ENCODE measurements at regions not wholly inside any gene's neighbourhood (a gene's known extent, or its start where the extent isn't known, plus 50 kb on each side); places are given as distances from the start of the nearest gene placed in this dataset.

DNA sequence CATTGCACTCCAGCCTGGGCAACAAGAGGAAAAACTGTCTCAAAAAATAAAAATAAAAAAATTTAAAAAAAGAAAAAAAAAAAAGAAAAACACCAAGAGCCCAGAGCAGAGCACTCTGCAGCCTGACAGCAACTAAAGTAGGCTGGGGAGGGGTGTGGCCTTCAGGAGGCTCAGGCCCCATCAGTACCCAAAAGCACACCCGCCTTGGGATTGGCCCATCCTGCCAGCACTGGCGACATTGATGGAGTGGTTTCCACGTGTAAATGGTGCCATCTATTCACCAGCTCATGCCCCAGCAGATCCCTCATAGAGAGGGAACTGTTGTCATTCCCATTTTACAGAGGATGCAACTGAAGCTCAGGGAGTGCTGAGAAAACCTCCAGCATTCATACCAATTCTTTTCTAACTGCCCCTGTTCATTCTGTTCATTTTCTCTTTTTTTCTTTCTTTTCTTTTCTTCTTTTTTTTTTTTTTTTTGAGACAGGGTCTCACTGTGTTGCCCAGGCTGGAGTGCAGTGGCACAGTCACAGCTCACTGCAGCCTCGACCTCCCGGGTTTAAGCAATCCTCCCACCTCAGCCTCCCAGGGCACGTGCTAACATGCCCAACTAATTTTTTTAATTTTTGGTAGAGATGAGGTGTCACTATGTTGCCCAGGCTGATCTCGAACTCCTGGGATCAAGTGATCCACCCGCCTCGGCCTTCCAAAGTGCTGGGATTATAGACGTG is 89.3 kb downstream of the IRF2BPL start:
- CTCF ChIA-PET, result interaction anchor here (1.0 to 1.5 kb wide), 3 partner anchors 14 to 131 kb away, joined by 3 read pairs; no protein-coding TSS in a partner anchor
- intact Hi-C loops (cut with micrococcal nuclease), result no loop called here
- no peak overlapping the region for H3K9ac ChIP-seq (ENCODE audit: low read length)
- TF ChIP-seq, protein P1, sequence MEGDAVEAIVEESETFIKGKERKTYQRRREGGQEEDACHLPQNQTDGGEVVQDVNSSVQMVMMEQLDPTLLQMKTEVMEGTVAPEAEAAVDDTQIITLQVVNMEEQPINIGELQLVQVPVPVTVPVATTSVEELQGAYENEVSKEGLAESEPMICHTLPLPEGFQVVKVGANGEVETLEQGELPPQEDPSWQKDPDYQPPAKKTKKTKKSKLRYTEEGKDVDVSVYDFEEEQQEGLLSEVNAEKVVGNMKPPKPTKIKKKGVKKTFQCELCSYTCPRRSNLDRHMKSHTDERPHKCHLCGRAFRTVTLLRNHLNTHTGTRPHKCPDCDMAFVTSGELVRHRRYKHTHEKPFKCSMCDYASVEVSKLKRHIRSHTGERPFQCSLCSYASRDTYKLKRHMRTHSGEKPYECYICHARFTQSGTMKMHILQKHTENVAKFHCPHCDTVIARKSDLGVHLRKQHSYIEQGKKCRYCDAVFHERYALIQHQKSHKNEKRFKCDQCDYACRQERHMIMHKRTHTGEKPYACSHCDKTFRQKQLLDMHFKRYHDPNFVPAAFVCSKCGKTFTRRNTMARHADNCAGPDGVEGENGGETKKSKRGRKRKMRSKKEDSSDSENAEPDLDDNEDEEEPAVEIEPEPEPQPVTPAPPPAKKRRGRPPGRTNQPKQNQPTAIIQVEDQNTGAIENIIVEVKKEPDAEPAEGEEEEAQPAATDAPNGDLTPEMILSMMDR (IDR thresholded peaks at IDR 0.05), result no peak
- TF ChIP-seq EZH2 (IDR thresholded peaks at IDR 0.05; ENCODE audit: borderline replicate concordance, insufficient read depth, low read depth, low read length, poor library complexity, severe bottlenecking), result no peak
- no peaks in the 10 kb centered on the region for H3K79me2 ChIP-seq (ENCODE audit: control insufficient read depth, insufficient read depth, low read length)
- no peak overlapping the region for H3K27ac ChIP-seq (ENCODE audit: low read length in 2 of 2)
- Mint-ChIP-seq H3K27ac (no peak overlapping the region), H3K4me1 (no peaks in the 10 kb centered on the region), H3K4me3 (no peak overlapping the region), H3K9me3 (ENCODE audit: insufficient read depth) (no peaks in the 10 kb centered on the region), H3K27me3 (no peaks in the 10 kb centered on the region)
- no peaks in the 10 kb centered on the region for H3K4me1 ChIP-seq (ENCODE audit: control insufficient read depth in 2 of 2, insufficient read depth in 2 of 2, low read length in 2 of 2)
- no peaks in the 10 kb centered on the region for H3K27me3 ChIP-seq (replicated peaks in 1 of 4; ENCODE audit: control extremely low read depth in 1 of 4, control insufficient read depth in 3 of 4, insufficient read depth in 4 of 4, low read length in 3 of 4)
- POLR2A ChIA-PET, result interaction anchor here (0.6 kb wide), 1 partner anchor 1198 kb away, joined by 6 read pairs; no protein-coding TSS in a partner anchor
- ATAC-seq (ENCODE audit: low read depth) (no peak), DNase-seq (no peak)
- no peak overlapping the region for H2AFZ ChIP-seq (ENCODE audit: insufficient read depth, low read depth, low read length, poor library complexity, severe bottlenecking)
- H4K20me1 ChIP-seq (ENCODE audit: control insufficient read depth, insufficient read depth, low read length, poor library complexity, severe bottlenecking), result no peaks in the 10 kb centered on the region
- no peak overlapping the region for H3K4me2 ChIP-seq (replicated peaks; ENCODE audit: low read depth, low read length, poor library complexity, severe bottlenecking)
- no peaks in the 10 kb centered on the region for H3K36me3 ChIP-seq (replicated peaks in 1 of 2; ENCODE audit: control extremely low read depth in 1 of 2, control insufficient read depth in 1 of 2, extremely low read depth in 1 of 2, insufficient read depth in 2 of 2, low read length in 1 of 2)
- no peaks in the 10 kb centered on the region for H3K9me3 ChIP-seq (ENCODE audit: control extremely low read depth in 1 of 3, control insufficient read depth in 2 of 3, insufficient read depth in 1 of 3, low read length in 2 of 3)
- WGBS (ENCODE audit: insufficient coverage), result 79% methylated on average over 4 of the region's 10 CpGs
- H3K4me3 ChIP-seq (ENCODE audit: control extremely low read depth in 1 of 5, extremely low read depth in 1 of 5, insufficient read depth in 1 of 5, low read depth in 2 of 5, low read length in 4 of 5), result no peak overlapping the region

DNA sequence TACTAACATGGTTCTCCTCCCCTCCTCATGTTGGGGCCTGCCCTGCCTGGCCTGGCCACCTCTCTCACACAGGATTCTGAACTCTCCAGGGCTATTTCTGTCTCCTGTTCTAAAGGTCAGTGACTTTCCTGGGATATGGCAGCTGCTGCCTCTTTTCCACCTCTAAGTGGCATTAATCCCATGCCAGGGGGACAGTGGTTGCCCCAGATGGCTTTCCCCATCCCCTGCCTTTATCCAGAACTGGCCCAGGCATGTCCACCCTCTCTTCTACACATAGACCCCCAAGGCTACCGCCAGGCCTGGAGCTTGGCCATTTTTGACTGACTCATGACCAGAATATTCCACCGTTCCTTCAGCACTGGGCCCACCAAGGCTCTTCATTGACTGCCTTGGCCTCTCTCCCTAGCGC is 90.4 kb downstream of the IRF2BPL start:
- no peak overlapping the region for H2AFZ ChIP-seq (ENCODE audit: insufficient read depth, low read depth, low read length, poor library complexity, severe bottlenecking)
- DNase-seq (no peak), ATAC-seq (ENCODE audit: low read depth) (no peak)
- no peaks in the 10 kb centered on the region for H3K4me1 ChIP-seq (ENCODE audit: control insufficient read depth in 2 of 2, insufficient read depth in 2 of 2, low read length in 2 of 2)
- no peaks in the 10 kb centered on the region for H3K36me3 ChIP-seq (replicated peaks in 1 of 2; ENCODE audit: control extremely low read depth in 1 of 2, control insufficient read depth in 1 of 2, extremely low read depth in 1 of 2, insufficient read depth in 2 of 2, low read length in 1 of 2)
- Mint-ChIP-seq H3K27ac (no peak overlapping the region), H3K27me3 (no peaks in the 10 kb centered on the region), H3K4me3 (no peak overlapping the region), H3K9me3 (ENCODE audit: insufficient read depth) (no peaks in the 10 kb centered on the region), H3K4me1 (no peaks in the 10 kb centered on the region)
- ChIA-PET CTCF (interaction anchor here (0.6 to 1.5 kb wide), 2 partner anchors 33 to 132 kb away, joined by 3 read pairs; no protein-coding TSS in a partner anchor), POLR2A (no interaction called here)
- no peak overlapping the region for H3K27ac ChIP-seq (ENCODE audit: low read length in 2 of 2)
- H3K79me2 ChIP-seq (ENCODE audit: control insufficient read depth, insufficient read depth, low read length), result no peaks in the 10 kb centered on the region
- H3K4me2 ChIP-seq (replicated peaks; ENCODE audit: low read depth, low read length, poor library complexity, severe bottlenecking), result no peak overlapping the region
- 100% methylated on average over 3 of the region's 3 CpGs for WGBS (ENCODE audit: insufficient coverage)
- TF ChIP-seq EZH2 (IDR thresholded peaks at IDR 0.05; ENCODE audit: borderline replicate concordance, insufficient read depth, low read depth, low read length, poor library complexity, severe bottlenecking), result no peak
- TF ChIP-seq, protein P1 (IDR thresholded peaks at IDR 0.05), result no peak
- H3K4me3 ChIP-seq (ENCODE audit: control extremely low read depth in 1 of 5, extremely low read depth in 1 of 5, insufficient read depth in 1 of 5, low read depth in 2 of 5, low read length in 4 of 5), result no peak overlapping the region
- H4K20me1 ChIP-seq (ENCODE audit: control insufficient read depth, insufficient read depth, low read length, poor library complexity, severe bottlenecking), result no peaks in the 10 kb centered on the region
- H3K9me3 ChIP-seq (ENCODE audit: control extremely low read depth in 1 of 3, control insufficient read depth in 2 of 3, insufficient read depth in 1 of 3, low read length in 2 of 3), result no peaks in the 10 kb centered on the region
- H3K27me3 ChIP-seq (replicated peaks in 1 of 4; ENCODE audit: control extremely low read depth in 1 of 4, control insufficient read depth in 3 of 4, insufficient read depth in 4 of 4, low read length in 3 of 4), result no peaks in the 10 kb centered on the region
- H3K9ac ChIP-seq (ENCODE audit: low read length), result no peak overlapping the region
- intact Hi-C loops (cut with micrococcal nuclease), result no loop called here
